ENCODE measurements at regions not wholly inside any gene's neighbourhood (a gene's known extent, or its start where the extent isn't known, plus 50 kb on each side); places are given as distances from the start of the nearest gene placed in this dataset.
"Not testable (repeated sequence)": the region's sequence is repeated elsewhere in the genome, so short reads cannot be mapped to it uniquely, and the experiment has no call there.

DNA sequence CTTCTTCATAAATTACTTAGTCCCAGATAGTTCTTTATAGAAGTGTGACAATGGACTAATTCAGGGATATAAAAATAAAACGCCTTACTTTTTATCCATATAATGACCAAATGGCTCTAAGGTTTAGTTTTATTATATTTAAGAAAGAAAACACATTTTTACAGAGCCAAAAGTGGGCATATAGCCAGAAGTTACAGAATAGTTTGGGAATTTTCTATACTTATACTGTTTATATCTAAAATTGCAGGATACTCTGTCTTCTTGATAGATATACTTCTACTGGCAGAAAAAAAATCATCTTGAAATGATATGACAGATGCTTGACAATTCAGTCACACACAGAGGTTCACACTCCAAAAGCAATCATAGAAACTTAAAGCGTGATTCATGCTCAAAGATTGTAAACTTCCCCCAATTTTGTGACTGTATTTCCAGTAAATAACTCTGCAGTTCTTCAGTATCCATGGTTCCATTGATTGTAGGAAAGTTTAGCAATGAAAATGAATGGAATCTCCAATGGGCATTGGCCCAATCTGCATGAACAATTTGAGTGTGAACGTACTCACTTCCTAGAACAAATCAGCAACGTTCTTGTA lies 307.8 kb downstream of the NOVA1 start:
- Histone ChIP-seq H3K4me3 (ENCODE audit: low read length) (no peak overlapping the region), H3K27ac (ENCODE audit: low read length) (no peak overlapping the region), H3K79me2 (ENCODE audit: low read length) (no peaks in the 10 kb centered on the region), H3K27me3 (ENCODE audit: low read depth, low read length) (peaks cover 6% of the 10 kb centered on the region; the same call in 1 of the 2 replicates), H3K9me3 (ENCODE audit: insufficient read depth, low read length) (no peaks in the 10 kb centered on the region), H4K20me1 (ENCODE audit: insufficient read depth, low read length) (no peaks in the 10 kb centered on the region), H3K4me1 (ENCODE audit: low read length) (no peaks in the 10 kb centered on the region), H2AFZ (ENCODE audit: low read depth, low read length) (no peak overlapping the region), H3K9ac (ENCODE audit: low read length) (no peak overlapping the region), H3K4me2 (ENCODE audit: low read length) (no peak overlapping the region), H3K36me3 (replicated peaks; ENCODE audit: low read depth, low read length) (no peaks in the 10 kb centered on the region)
- TF ChIP-seq CTCF (IDR thresholded peaks at IDR 0.05; ENCODE audit: low read depth, low read length) (no peak), EZH2phosphoT487 (IDR thresholded peaks at IDR 0.05; ENCODE audit: low read depth) (no peak)

GRCh38 chr14:26286913-26287205 lies 311.0 kb downstream of the NOVA1 start:
- H3K9me3 ChIP-seq (ENCODE audit: insufficient read depth, low read length): no peaks in the 10 kb centered on the region
- H4K20me1 ChIP-seq (ENCODE audit: insufficient read depth, low read length): no peaks in the 10 kb centered on the region
- H3K27me3 ChIP-seq (ENCODE audit: low read depth, low read length): peaks cover 20% of the 10 kb centered on the region; the same call in 1 of the 2 replicates
- H3K27ac ChIP-seq (ENCODE audit: low read length): no peak overlapping the region
- no peak overlapping the region for H2AFZ ChIP-seq (ENCODE audit: low read depth, low read length)
- H3K9ac ChIP-seq (ENCODE audit: low read length): no peak overlapping the region
- H3K4me2 ChIP-seq (ENCODE audit: low read length): no peak overlapping the region
- H3K79me2 ChIP-seq (ENCODE audit: low read length): no peaks in the 10 kb centered on the region
- no peaks in the 10 kb centered on the region for H3K36me3 ChIP-seq (replicated peaks; ENCODE audit: low read depth, low read length)
- H3K4me3 ChIP-seq (ENCODE audit: low read length): no peak overlapping the region
- H3K4me1 ChIP-seq (ENCODE audit: low read length): no peaks in the 10 kb centered on the region
- TF ChIP-seq EZH2phosphoT487 (IDR thresholded peaks at IDR 0.05; ENCODE audit: low read depth): no peak
- TF ChIP-seq CTCF (IDR thresholded peaks at IDR 0.05; ENCODE audit: low read depth, low read length): no peak

- peaks cover 20% of the 10 kb centered on the region; the same call in 1 of the 2 replicates for H3K27me3 ChIP-seq (ENCODE audit: low read depth, low read length)
- peaks cover 3% of the 10 kb centered on the region; the same call in 1 of the 2 replicates for H3K4me1 ChIP-seq (ENCODE audit: low read length)
- H2AFZ ChIP-seq (ENCODE audit: low read depth, low read length): no peak overlapping the region
- TF ChIP-seq EZH2phosphoT487 (IDR thresholded peaks at IDR 0.05; ENCODE audit: low read depth): no peak
- no peak for TF ChIP-seq CTCF (IDR thresholded peaks at IDR 0.05; ENCODE audit: low read depth, low read length)
- H3K9me3 ChIP-seq (ENCODE audit: insufficient read depth, low read length): no peaks in the 10 kb centered on the region
- no peaks in the 10 kb centered on the region for H3K36me3 ChIP-seq (replicated peaks; ENCODE audit: low read depth, low read length)
- H3K79me2 ChIP-seq (ENCODE audit: low read length): no peaks in the 10 kb centered on the region
- no peak overlapping the region for H3K9ac ChIP-seq (ENCODE audit: low read length)
- H3K4me3 ChIP-seq (ENCODE audit: low read length): no peak overlapping the region
- H3K4me2 ChIP-seq (ENCODE audit: low read length): no peak overlapping the region
- no peak overlapping the region for H3K27ac ChIP-seq (ENCODE audit: low read length)
- H4K20me1 ChIP-seq (ENCODE audit: insufficient read depth, low read length): no peaks in the 10 kb centered on the region
These were observed 311.5 kb downstream of the NOVA1 start for GRCh38 chr14:26286081-26286912.

DNA sequence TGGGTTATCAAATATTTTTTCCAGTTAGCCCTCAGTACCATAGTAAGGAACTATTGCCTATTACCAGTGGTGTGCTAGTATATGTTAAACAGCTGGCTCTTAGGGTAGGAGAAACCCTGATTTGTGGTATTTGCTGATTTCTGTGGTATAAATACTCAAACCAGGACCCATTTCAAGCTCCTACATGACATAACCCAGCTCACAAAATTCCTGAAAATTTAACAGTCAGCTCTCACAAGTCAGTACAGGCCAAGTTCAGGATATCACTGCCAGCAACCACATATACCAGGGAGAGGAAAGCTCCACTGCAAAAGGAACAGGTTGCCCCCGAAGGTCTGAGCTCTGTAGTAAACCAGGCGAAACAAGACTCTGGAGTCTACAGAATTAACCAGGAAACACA lies 315.3 kb downstream of the NOVA1 start:
- H3K27ac ChIP-seq (ENCODE audit: low read length): no peak overlapping the region
- H3K9ac ChIP-seq (ENCODE audit: low read length): no peak overlapping the region
- no peaks in the 10 kb centered on the region for H4K20me1 ChIP-seq (ENCODE audit: insufficient read depth, low read length)
- peaks cover 20% of the 10 kb centered on the region; the same call in 1 of the 2 replicates for H3K27me3 ChIP-seq (ENCODE audit: low read depth, low read length)
- TF ChIP-seq CTCF (IDR thresholded peaks at IDR 0.05; ENCODE audit: low read depth, low read length) (no peak), EZH2phosphoT487 (IDR thresholded peaks at IDR 0.05; ENCODE audit: low read depth) (no peak)
- H3K9me3 ChIP-seq (ENCODE audit: insufficient read depth, low read length): no peaks in the 10 kb centered on the region
- no peaks in the 10 kb centered on the region for H3K79me2 ChIP-seq (ENCODE audit: low read length)
- no peak overlapping the region for H3K4me2 ChIP-seq (ENCODE audit: low read length)
- H3K4me3 ChIP-seq (ENCODE audit: low read length): no peak overlapping the region
- H2AFZ ChIP-seq (ENCODE audit: low read depth, low read length): no peak overlapping the region
- H3K4me1 ChIP-seq (ENCODE audit: low read length): peaks cover 7% of the 10 kb centered on the region; the same call in 1 of the 2 replicates
- H3K36me3 ChIP-seq (replicated peaks; ENCODE audit: low read depth, low read length): no peaks in the 10 kb centered on the region

DNA sequence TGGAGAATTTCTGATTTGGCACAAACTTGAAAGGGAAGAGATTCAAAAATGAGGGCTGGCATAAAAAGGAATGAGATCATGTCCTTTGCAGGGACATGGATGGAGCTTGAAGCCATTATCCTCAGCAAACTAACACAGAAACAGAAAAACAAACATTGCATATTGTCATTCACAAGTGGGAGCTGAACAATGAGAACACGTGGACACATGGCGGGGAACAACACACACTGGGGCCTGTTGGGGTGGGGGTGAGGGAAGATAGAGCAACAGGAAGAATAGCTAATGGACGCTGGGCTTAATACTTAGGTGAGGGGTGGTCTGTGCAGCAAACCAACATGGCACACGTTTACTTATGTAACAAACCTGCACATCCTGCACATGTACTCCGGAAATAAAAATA lies 315.8 kb downstream of the NOVA1 start:
- not testable (repeated sequence) for H3K79me2 ChIP-seq (ENCODE audit: low read length); H3K9me3 ChIP-seq (ENCODE audit: insufficient read depth, low read length); H3K4me1 ChIP-seq (ENCODE audit: low read length); H4K20me1 ChIP-seq (ENCODE audit: insufficient read depth, low read length); H3K4me2 ChIP-seq (ENCODE audit: low read length); H2AFZ ChIP-seq (ENCODE audit: low read depth, low read length); H3K36me3 ChIP-seq (replicated peaks; ENCODE audit: low read depth, low read length); H3K27ac ChIP-seq (ENCODE audit: low read length); H3K4me3 ChIP-seq (ENCODE audit: low read length); H3K9ac ChIP-seq (ENCODE audit: low read length)
- H3K27me3 ChIP-seq (ENCODE audit: low read depth, low read length): peaks cover 20% of the 10 kb centered on the region; the same call in 1 of the 2 replicates
